Epithelial cell of proximal tubule (primary cell): ENCODE measurements at regions not wholly inside any gene's neighbourhood (a gene's known extent, or its start where the extent isn't known, plus 50 kb on each side); places are given as distances from the start of the nearest gene placed in this dataset.
A peak's percentile ranks its signal among the peaks of the same experiment; 100 is the strongest.

ENCODE experiments used
- DNase-seq: peaks from one replicate; pipeline ENCODE4 v3.0.0-alpha.2; 2011; ENCODE audit warnings: low read depth
- H3K4me3 ChIP-seq: 2 replicates; pipeline ENCODE4 v1.5.1; 2011; ENCODE audit warnings: low read depth, mild to moderate bottlenecking, low read length
- TF ChIP-seq, protein P1 (sequence below): conservative IDR thresholded peaks from 2 replicates; pipeline ENCODE4 v1.5.1; 2012; ENCODE audit warnings: low read depth, mild to moderate bottlenecking, low read length

DNA sequence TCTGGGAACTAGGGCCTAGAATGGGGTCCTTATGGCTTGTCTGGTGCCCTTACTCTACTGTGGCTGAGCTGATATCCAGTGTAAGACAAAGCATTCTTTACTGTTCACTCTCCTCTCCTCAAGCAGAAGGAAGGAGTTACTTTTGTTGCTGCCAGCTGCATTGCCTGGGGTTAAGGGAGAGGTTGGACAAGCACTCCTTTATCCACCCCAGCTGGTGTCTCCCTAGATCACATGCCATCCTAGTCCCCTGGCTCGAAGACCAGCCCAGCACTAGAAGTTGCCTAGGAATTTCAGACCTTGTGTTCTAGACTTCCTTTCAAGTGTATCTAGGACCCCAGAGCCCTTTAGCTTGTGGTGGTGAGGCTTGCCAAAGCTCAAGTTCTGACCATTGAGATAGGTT lies 1051.5 kb upstream of the C9orf72 start:
- DNase-seq = no peak
- TF ChIP-seq, protein P1, sequence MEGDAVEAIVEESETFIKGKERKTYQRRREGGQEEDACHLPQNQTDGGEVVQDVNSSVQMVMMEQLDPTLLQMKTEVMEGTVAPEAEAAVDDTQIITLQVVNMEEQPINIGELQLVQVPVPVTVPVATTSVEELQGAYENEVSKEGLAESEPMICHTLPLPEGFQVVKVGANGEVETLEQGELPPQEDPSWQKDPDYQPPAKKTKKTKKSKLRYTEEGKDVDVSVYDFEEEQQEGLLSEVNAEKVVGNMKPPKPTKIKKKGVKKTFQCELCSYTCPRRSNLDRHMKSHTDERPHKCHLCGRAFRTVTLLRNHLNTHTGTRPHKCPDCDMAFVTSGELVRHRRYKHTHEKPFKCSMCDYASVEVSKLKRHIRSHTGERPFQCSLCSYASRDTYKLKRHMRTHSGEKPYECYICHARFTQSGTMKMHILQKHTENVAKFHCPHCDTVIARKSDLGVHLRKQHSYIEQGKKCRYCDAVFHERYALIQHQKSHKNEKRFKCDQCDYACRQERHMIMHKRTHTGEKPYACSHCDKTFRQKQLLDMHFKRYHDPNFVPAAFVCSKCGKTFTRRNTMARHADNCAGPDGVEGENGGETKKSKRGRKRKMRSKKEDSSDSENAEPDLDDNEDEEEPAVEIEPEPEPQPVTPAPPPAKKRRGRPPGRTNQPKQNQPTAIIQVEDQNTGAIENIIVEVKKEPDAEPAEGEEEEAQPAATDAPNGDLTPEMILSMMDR = no peak
- H3K4me3 ChIP-seq = no peak overlapping the region

DNA sequence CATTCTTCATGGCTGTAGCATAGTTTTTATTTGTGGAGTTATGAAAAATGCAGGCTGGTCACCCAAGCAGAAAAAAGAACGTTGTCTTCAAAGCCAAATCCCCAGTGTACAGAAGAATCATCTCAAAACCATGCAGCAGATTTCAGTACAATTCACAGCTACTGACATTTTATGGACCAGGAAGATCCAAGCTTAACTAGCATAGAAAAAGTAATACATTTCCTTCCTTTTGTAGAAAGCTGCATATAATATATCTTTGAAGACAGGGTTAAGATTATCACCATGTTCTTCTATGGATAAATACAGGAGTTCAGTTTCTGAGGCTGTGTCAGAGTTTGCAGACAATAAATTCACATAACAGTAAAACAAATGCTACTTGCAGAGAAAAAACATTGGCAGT lies 1054.8 kb upstream of the C9orf72 start:
- TF ChIP-seq, protein P1 = no peak
- no peak for DNase-seq
- H3K4me3 ChIP-seq = no peak overlapping the region

DNA sequence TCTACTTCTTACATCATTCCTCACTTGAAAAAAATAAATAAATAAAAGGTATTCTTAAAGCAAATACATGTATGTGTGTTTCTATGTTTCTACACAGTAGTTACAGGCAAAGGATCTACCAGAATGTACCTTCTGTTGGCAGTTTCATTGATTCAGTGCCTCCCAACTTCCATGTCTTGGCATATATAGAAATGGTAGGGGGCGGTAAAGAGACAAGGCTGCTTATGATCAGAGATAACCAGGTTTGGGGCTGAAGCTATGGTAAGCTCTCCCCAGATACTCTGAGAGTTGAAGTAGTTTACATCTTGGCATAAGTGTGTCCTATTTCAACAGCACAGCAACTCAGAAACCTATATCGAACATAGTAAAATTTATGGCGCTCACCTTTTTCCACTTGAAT lies 1075.4 kb upstream of the C9orf72 start:
- no peak for DNase-seq
- TF ChIP-seq, protein P1 = peak; percentile 31
- no peak overlapping the region for H3K4me3 ChIP-seq

DNA sequence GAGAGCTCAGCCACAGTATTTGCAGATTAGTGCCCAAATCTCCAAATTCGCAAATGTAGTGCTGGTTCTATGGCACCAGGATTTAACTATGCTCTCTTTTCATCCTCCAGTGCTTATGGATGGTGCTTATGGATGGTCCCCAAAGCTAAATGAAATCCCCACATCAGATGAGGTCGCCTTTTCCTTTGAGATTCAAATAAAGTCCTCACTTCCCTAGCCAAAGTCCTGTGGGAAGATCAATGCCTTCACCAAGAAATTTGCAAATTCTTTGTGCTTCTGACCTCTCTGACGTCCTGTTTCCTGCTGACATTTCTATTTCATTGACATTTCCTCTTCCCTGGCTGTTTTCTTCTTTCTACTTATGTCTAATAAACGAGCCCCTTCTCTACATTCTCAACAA lies 1077.0 kb upstream of the C9orf72 start:
- no peak overlapping the region for H3K4me3 ChIP-seq
- TF ChIP-seq, protein P1 = no peak
- DNase-seq = no peak

DNA sequence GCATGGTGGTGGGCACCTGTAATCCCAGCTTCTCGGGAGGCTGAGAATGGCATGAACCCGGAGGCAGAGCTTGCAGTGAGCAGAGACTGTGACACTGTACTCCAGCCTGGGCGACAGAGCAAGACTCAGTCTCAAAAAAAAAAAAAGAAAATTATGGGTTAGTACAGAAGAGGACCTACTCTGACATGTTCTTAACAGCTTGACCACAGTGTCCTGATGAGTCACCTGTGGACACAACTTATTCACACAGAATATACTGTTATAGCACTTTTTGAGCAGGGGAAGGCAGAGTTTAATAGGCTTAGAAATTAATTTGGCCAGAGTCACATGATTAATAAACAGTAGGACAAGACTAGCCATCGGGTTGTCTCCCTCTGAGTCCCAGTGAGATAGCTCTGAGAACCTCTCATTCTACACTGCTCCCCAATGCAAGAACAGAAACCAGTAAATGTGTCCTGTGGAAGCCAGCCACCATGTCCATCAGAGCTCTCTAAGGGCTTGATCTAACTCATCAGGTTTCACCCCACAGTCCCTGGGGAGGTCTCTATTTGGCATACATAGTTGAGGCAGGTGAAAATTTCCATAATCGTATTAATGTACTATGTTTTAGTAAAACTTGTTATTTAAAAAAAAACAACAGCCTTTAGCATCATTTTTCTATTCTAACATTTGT lies 1077.9 kb upstream of the C9orf72 start:
- TF ChIP-seq, protein P1 = no peak
- no peak for DNase-seq
- no peak overlapping the region for H3K4me3 ChIP-seq

DNA sequence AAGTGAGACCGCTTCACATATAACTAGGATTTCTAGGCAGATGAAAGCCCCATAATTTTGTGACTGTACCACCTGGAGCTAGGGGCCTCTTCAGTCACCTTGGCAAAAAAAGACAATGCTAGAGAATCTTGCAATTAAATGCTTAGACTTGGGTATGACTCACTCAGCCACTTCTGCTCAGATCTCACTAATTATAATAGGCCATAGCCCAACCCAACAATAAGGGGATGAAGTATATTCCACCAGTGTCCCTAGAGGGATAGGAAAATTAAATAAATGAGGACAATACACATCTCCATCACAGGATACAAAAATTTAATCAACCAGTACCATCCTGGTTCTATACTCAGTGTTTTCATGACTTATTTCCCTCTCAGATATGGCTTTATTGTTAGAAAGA lies 1079.9 kb upstream of the C9orf72 start:
- H3K4me3 ChIP-seq = no peak overlapping the region
- TF ChIP-seq, protein P1 = no peak
- DNase-seq = no peak

DNA sequence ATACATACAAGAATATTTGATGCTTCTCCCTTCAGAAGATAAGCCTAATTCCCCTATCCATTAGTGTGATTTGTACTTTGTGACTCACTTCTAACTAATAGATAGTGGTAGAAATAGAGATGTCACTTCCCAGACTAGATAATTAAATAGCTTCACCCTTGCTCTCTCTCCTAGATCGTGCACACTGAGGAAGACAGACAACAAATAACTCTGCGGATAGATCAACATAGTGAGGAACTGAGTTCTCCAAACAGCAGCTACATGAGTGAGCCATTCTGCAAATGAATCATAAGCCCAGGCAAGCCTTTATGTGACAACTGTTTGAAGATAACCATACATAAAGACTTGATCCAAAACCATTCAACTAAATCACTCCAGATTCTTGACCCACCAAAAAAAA lies 1083.4 kb upstream of the C9orf72 start:
- no peak overlapping the region for H3K4me3 ChIP-seq
- TF ChIP-seq, protein P1 = no peak
- no peak for DNase-seq
